ENCODE measurements at regions not wholly inside any gene's neighbourhood (a gene's known extent, or its start where the extent isn't known, plus 50 kb on each side); places are given as distances from the start of the nearest gene placed in this dataset.

- H3K4me3 ChIP-seq (ENCODE audit: low read depth, low read length), result no peak overlapping the region
- no peak overlapping the region for H3K27ac ChIP-seq (ENCODE audit: low read depth, low read length)
- no peaks in the 10 kb centered on the region for H3K36me3 ChIP-seq (ENCODE audit: control insufficient read depth, insufficient read depth, low read length)
- H3K9me3 ChIP-seq (ENCODE audit: control insufficient read depth, insufficient read depth, low read length), result no peaks in the 10 kb centered on the region
- no peaks in the 10 kb centered on the region for H3K27me3 ChIP-seq (ENCODE audit: control insufficient read depth, insufficient read depth, low read length)
- no peaks in the 10 kb centered on the region for H3K4me1 ChIP-seq (ENCODE audit: control insufficient read depth, insufficient read depth, low read length)
- no peak overlapping the region for H3K9ac ChIP-seq (ENCODE audit: low read depth, low read length)
These were observed 939.5 kb downstream of the EPHA7 start for GRCh38 chr6:92479831-92480230.

- Histone ChIP-seq H3K9me3 (ENCODE audit: control insufficient read depth, insufficient read depth, low read length) (no peaks in the 10 kb centered on the region), H3K4me1 (ENCODE audit: control insufficient read depth, insufficient read depth, low read length) (peaks cover 7% of the 10 kb centered on the region), H3K4me3 (ENCODE audit: low read depth, low read length) (no peak overlapping the region), H3K9ac (ENCODE audit: low read depth, low read length) (no peak overlapping the region), H3K27me3 (ENCODE audit: control insufficient read depth, insufficient read depth, low read length) (no peaks in the 10 kb centered on the region), H3K36me3 (ENCODE audit: control insufficient read depth, insufficient read depth, low read length) (no peaks in the 10 kb centered on the region), H3K27ac (ENCODE audit: low read depth, low read length) (no peak overlapping the region)
These were observed 946.3 kb downstream of the EPHA7 start for GRCh38 chr6:92473056-92473455.

GRCh38 chr6:92469186-92469828, 950.1 kb downstream of the EPHA7 start:
- no peak overlapping the region for H3K27ac ChIP-seq (ENCODE audit: low read depth, low read length)
- H3K27me3 ChIP-seq (ENCODE audit: control insufficient read depth, insufficient read depth, low read length), result no peaks in the 10 kb centered on the region
- H3K4me3 ChIP-seq (ENCODE audit: low read depth, low read length), result no peak overlapping the region
- H3K4me1 ChIP-seq (ENCODE audit: control insufficient read depth, insufficient read depth, low read length), result peaks cover 7% of the 10 kb centered on the region
- no peak overlapping the region for H3K9ac ChIP-seq (ENCODE audit: low read depth, low read length)
- H3K36me3 ChIP-seq (ENCODE audit: control insufficient read depth, insufficient read depth, low read length), result no peaks in the 10 kb centered on the region
- peaks cover 9% of the 10 kb centered on the region; the same call in 1 of the 2 replicates for H3K9me3 ChIP-seq (ENCODE audit: control insufficient read depth, insufficient read depth, low read length)

- Histone ChIP-seq H3K27ac (ENCODE audit: low read depth, low read length) (no peak overlapping the region), H3K4me3 (ENCODE audit: low read depth, low read length) (no peak overlapping the region), H3K9ac (ENCODE audit: low read depth, low read length) (no peak overlapping the region), H3K36me3 (ENCODE audit: control insufficient read depth, insufficient read depth, low read length) (no peaks in the 10 kb centered on the region), H3K9me3 (ENCODE audit: control insufficient read depth, insufficient read depth, low read length) (peaks cover 9% of the 10 kb centered on the region; the same call in 1 of the 2 replicates), H3K27me3 (ENCODE audit: control insufficient read depth, insufficient read depth, low read length) (no peaks in the 10 kb centered on the region), H3K4me1 (ENCODE audit: control insufficient read depth, insufficient read depth, low read length) (peaks cover 7% of the 10 kb centered on the region)
These were observed 951.3 kb downstream of the EPHA7 start for GRCh38 chr6:92468066-92468465.

- Histone ChIP-seq H3K27ac (ENCODE audit: low read depth, low read length) (no peak overlapping the region), H3K9me3 (ENCODE audit: control insufficient read depth, insufficient read depth, low read length) (no peaks in the 10 kb centered on the region), H3K9ac (ENCODE audit: low read depth, low read length) (no peak overlapping the region), H3K27me3 (ENCODE audit: control insufficient read depth, insufficient read depth, low read length) (no peaks in the 10 kb centered on the region), H3K4me3 (ENCODE audit: low read depth, low read length) (no peak overlapping the region), H3K36me3 (ENCODE audit: control insufficient read depth, insufficient read depth, low read length) (no peaks in the 10 kb centered on the region), H3K4me1 (ENCODE audit: control insufficient read depth, insufficient read depth, low read length) (peaks cover 12% of the 10 kb centered on the region)
These were observed 959.2 kb downstream of the EPHA7 start for GRCh38 chr6:92460133-92460532.

GRCh38 chr6:92459606-92460005, 959.8 kb downstream of the EPHA7 start:
- no peaks in the 10 kb centered on the region for H3K36me3 ChIP-seq (ENCODE audit: control insufficient read depth, insufficient read depth, low read length)
- H3K9ac ChIP-seq (ENCODE audit: low read depth, low read length), result no peak overlapping the region
- H3K4me3 ChIP-seq (ENCODE audit: low read depth, low read length), result no peak overlapping the region
- H3K4me1 ChIP-seq (ENCODE audit: control insufficient read depth, insufficient read depth, low read length), result peaks cover 15% of the 10 kb centered on the region
- H3K27ac ChIP-seq (ENCODE audit: low read depth, low read length), result no peak overlapping the region
- H3K9me3 ChIP-seq (ENCODE audit: control insufficient read depth, insufficient read depth, low read length), result no peaks in the 10 kb centered on the region
- no peaks in the 10 kb centered on the region for H3K27me3 ChIP-seq (ENCODE audit: control insufficient read depth, insufficient read depth, low read length)

GRCh38 chr6:92446052-92446451, 973.3 kb downstream of the EPHA7 start:
- no peaks in the 10 kb centered on the region for H3K9me3 ChIP-seq (ENCODE audit: control insufficient read depth, insufficient read depth, low read length)
- H3K4me3 ChIP-seq (ENCODE audit: low read depth, low read length), result no peak overlapping the region
- H3K27ac ChIP-seq (ENCODE audit: low read depth, low read length), result no peak overlapping the region

GRCh38 chr6:92433911-92434310, 985.4 kb downstream of the EPHA7 start:
- no peak overlapping the region for H3K9ac ChIP-seq (ENCODE audit: low read depth, low read length)
- no peaks in the 10 kb centered on the region for H3K4me1 ChIP-seq (ENCODE audit: control insufficient read depth, insufficient read depth, low read length)
- no peak overlapping the region for H3K4me3 ChIP-seq (ENCODE audit: low read depth, low read length)
- H3K9me3 ChIP-seq (ENCODE audit: control insufficient read depth, insufficient read depth, low read length), result no peaks in the 10 kb centered on the region
- no peaks in the 10 kb centered on the region for H3K27me3 ChIP-seq (ENCODE audit: control insufficient read depth, insufficient read depth, low read length)
- H3K36me3 ChIP-seq (ENCODE audit: control insufficient read depth, insufficient read depth, low read length), result no peaks in the 10 kb centered on the region
- no peak overlapping the region for H3K27ac ChIP-seq (ENCODE audit: low read depth, low read length)

More at GRCh38 chr6:92446052-92446451, 973.3 kb downstream of the EPHA7 start:
- no peaks in the 10 kb centered on the region for H3K27me3 ChIP-seq (ENCODE audit: control insufficient read depth, insufficient read depth, low read length)
- no peaks in the 10 kb centered on the region for H3K36me3 ChIP-seq (ENCODE audit: control insufficient read depth, insufficient read depth, low read length)
- H3K4me1 ChIP-seq (ENCODE audit: control insufficient read depth, insufficient read depth, low read length), result no peaks in the 10 kb centered on the region
- no peak overlapping the region for H3K9ac ChIP-seq (ENCODE audit: low read depth, low read length)

GRCh38 chr6:92431502-92431901, 987.9 kb downstream of the EPHA7 start:
- no peak overlapping the region for H3K9ac ChIP-seq (ENCODE audit: low read depth, low read length)
- H3K36me3 ChIP-seq (ENCODE audit: control insufficient read depth, insufficient read depth, low read length), result no peaks in the 10 kb centered on the region
- H3K27ac ChIP-seq (ENCODE audit: low read depth, low read length), result no peak overlapping the region
- no peaks in the 10 kb centered on the region for H3K27me3 ChIP-seq (ENCODE audit: control insufficient read depth, insufficient read depth, low read length)
- H3K9me3 ChIP-seq (ENCODE audit: control insufficient read depth, insufficient read depth, low read length), result no peaks in the 10 kb centered on the region
- H3K4me1 ChIP-seq (ENCODE audit: control insufficient read depth, insufficient read depth, low read length), result no peaks in the 10 kb centered on the region
- no peak overlapping the region for H3K4me3 ChIP-seq (ENCODE audit: low read depth, low read length)

- H3K27me3 ChIP-seq (ENCODE audit: control insufficient read depth, insufficient read depth, low read length), result no peaks in the 10 kb centered on the region
- no peak overlapping the region for H3K9ac ChIP-seq (ENCODE audit: low read depth, low read length)
- H3K27ac ChIP-seq (ENCODE audit: low read depth, low read length), result no peak overlapping the region
- no peaks in the 10 kb centered on the region for H3K36me3 ChIP-seq (ENCODE audit: control insufficient read depth, insufficient read depth, low read length)
- no peaks in the 10 kb centered on the region for H3K4me1 ChIP-seq (ENCODE audit: control insufficient read depth, insufficient read depth, low read length)
- no peak overlapping the region for H3K4me3 ChIP-seq (ENCODE audit: low read depth, low read length)
- no peaks in the 10 kb centered on the region for H3K9me3 ChIP-seq (ENCODE audit: control insufficient read depth, insufficient read depth, low read length)
These were observed 990.9 kb downstream of the EPHA7 start for GRCh38 chr6:92428448-92428847.

GRCh38 chr6:92427453-92427852, 991.9 kb downstream of the EPHA7 start:
- Histone ChIP-seq H3K27me3 (ENCODE audit: control insufficient read depth, insufficient read depth, low read length) (no peaks in the 10 kb centered on the region), H3K27ac (ENCODE audit: low read depth, low read length) (no peak overlapping the region), H3K9me3 (ENCODE audit: control insufficient read depth, insufficient read depth, low read length) (no peaks in the 10 kb centered on the region), H3K9ac (ENCODE audit: low read depth, low read length) (no peak overlapping the region), H3K36me3 (ENCODE audit: control insufficient read depth, insufficient read depth, low read length) (no peaks in the 10 kb centered on the region), H3K4me1 (ENCODE audit: control insufficient read depth, insufficient read depth, low read length) (no peaks in the 10 kb centered on the region), H3K4me3 (ENCODE audit: low read depth, low read length) (no peak overlapping the region)

Data from HUES48 (cell line).